ENCODE measurements at regions not wholly inside any gene's neighbourhood (a gene's known extent, or its start where the extent isn't known, plus 50 kb on each side); places are given as distances from the start of the nearest gene placed in this dataset.
"Not testable (repeated sequence)": the region's sequence is repeated elsewhere in the genome, so short reads cannot be mapped to it uniquely, and the experiment has no call there.

DNA sequence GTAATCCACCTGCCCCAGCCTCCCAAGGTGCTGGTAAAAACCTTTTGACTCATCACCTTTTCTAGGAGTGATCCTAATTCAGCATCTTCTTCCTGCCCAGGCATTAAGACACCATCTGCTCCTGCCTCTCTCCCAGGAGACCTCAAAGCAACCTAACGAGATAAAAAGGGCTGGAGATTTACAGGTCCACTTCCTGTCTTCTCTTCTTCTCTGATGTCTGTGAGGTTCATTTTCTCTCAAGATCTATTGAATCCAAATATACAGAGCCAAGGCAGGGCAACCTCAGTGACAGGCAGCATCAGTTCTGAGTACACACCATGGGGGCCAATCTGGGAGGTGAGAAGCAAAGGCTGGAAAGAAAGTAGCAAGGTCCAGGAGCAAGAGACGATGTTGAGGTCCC is 219.4 kb downstream of the SETD4 start:
- DNase-seq: no peak

DNA sequence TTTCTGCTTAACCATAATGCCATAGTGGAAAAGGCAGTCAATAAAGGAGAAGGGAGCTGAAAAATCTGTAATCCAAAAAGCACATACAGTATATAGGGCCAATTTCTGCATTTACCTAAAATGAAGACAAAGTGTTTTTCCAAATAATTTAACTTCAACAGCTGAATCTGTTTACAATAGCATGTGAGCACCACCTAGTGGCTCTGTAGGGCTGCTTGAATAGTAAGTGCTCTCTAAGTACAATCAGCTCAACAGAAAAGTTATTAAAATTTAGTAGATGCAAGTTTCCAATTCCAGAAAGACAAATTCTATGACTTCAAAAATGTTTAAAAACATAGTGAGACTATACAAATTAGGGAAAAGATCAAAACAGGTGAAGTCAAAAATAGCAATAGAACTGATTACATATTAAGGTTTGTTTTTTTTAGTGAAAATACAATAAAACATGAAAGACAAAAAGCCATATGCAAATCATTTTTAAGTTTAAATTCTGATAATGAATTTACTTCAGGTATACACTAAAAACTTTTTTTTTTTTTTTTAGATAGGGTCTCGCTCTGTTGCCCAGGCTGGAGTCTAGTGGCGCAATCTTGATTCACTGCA is 220.0 kb downstream of the SETD4 start:
- DNase-seq: peak; percentile 81

DNA sequence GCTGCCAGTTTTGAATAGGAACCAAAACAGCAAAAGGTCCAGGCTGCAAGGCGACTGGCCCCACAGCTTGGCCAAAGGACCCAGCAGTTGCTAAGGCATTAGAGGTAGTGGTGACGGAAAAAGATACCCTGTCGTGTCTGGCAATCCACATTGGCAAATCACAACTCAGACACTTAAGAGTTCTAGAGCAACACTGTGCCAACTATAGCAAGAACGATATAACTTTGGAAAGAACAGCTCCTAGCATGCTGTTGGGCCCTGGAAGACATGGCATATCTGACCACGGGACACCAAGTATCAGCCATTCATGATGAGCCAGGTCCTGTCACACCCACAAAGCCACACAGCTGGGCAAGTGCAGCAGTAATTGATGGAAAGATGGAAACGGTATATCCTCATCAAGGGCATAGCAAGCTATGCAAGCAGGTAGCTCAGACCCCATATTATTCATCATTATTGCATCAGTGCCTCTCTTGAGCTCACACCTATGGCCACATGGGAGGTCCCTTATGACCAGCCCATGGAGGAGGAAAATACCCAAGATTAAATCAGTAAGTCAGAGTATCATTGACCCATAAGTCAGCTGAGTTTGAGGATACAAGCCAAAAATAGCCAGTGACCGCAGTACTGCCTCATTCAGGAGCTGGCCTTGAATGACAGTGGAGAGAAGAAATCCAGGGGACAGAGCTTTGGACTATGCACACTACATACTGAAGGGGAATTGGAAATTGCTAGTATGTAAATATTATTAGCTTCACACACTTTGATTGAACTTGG is 221.2 kb downstream of the SETD4 start:
- peak; percentile 36 for DNase-seq

DNA sequence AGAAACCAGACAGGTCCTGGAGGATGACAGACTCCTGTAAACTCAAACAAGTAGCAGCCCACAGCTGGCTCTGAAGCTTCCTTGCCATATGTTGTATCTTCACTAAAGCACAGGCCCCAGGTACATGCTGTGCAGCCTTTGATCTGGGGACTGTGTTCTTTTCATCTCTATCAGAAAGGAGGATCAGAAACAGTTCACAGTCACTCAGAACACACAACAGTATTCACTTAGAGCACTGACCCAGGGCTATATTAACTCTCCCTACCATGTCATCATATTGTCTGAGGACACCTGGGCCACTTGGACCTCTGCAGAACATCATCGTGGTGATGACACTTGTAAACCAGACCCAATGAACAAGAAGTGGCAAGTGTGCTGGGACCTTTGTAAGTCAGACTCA is 222.0 kb downstream of the SETD4 start:
- DNase-seq: no peak

DNA sequence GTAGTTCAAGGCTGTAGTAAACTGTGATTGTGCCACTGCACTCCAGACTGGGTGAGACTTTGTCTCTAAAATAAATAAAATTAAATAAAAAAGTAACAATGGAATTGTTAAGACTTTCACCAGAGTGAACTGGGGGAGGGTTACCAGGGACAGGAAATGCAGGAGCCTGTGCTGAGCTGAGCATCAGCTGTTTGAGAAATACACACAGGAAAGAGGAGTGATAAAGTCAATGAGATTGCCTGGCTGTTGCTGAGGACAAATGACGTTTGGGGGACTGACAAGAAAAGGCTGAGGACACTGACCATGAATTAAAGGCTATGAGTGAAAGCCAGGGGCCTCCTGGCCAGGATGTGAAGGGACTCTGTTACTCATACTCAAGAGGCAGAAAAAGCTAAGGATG is 226.3 kb downstream of the SETD4 start:
- no peak for DNase-seq

DNA sequence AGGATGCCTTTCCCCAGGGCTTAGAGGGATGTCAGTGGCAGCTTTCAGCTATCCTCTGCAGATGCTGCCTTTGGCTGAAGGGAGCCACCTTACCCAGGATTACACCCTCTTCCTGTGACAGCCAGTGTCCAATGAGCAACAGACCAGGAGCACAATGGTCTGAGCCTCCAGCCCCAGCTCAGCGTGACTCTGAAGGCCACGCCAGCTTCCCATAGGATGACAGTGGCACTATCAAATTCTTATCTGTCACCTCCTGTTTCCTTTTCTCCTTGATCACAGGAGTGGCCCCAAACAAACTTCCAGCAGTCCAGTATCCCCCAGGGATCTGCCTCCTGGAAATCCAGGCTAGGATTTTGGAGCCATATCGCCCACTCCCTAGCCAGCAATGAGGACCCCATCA is 226.9 kb downstream of the SETD4 start:
- no peak for DNase-seq

DNA sequence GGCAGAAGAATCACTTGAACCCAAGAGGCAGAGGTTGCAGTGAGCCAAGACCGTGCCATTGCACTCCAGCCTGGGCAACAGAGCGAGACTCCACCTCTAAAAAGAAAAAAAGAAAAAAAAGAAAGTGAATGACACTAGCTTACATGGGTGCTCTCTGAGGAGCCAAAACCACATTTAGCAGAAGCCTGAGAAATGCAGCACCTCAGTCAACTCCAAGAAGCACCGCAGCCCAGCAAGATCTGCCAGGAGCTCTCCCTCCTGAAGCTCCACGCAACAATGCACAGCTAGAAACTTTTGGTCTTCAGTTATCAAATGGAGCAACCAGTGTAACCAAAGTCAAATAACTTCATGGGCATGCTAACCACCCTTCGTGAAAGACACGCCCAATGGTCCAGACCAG is 229.1 kb downstream of the SETD4 start:
- no peak for DNase-seq

DNA sequence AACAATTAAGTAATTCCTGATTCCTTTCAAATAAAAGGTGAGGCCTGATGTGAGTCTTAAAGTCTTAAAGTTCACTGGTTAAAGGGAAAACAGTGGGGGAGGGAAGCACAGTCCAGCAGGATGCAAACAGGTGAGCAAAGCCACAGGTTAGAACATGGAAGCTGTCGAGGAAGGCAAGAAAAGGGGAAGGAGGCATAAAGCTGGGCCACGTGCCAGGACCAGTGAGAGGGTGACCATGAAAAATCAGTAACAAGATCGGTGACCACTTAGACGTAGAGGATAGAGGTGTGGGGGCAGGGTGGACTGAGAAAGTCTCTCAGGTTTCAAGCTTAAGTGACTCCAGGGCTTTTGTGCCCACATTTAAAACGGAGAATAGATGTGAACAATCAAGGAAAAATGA is 231.3 kb downstream of the SETD4 start:
- no peak for DNase-seq

DNA sequence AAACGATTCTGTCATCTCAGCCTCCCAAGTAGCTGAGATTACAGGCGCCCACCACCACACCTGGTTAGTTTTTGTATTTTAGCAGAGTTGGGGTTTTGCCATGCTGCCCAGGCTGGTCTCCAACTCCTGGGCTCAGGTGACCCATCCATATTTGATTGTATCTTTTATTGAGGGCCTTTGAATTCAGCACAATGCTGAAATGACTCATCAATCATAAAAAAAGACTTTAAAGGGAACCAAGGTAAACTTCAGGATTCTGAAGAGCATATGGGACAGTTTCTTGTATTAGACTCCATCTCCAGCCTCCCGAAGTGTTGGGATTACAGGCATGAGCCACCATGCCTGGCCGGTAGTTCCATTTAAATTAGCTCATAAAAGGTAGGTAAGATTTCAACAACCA is 232.2 kb downstream of the SETD4 start:
- no peak for DNase-seq

DNA sequence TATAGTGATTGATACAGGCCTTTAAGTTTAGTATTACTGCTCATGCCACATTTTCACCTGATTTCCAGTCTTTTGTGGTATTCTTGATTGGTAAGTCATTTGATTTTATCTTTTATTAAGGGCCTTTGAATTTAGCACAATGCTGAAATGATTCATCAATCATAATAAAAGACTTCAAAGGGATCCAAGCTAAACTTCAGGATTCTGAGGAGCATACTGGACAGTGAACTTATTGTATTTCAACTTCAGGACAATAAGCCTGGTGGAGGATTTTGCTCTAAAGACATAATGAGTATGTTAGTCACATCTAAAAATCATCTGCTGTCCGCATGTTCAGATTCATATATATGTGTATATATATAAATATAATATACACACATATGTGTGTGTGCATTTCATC is 233.3 kb downstream of the SETD4 start:
- no peak for DNase-seq

DNA sequence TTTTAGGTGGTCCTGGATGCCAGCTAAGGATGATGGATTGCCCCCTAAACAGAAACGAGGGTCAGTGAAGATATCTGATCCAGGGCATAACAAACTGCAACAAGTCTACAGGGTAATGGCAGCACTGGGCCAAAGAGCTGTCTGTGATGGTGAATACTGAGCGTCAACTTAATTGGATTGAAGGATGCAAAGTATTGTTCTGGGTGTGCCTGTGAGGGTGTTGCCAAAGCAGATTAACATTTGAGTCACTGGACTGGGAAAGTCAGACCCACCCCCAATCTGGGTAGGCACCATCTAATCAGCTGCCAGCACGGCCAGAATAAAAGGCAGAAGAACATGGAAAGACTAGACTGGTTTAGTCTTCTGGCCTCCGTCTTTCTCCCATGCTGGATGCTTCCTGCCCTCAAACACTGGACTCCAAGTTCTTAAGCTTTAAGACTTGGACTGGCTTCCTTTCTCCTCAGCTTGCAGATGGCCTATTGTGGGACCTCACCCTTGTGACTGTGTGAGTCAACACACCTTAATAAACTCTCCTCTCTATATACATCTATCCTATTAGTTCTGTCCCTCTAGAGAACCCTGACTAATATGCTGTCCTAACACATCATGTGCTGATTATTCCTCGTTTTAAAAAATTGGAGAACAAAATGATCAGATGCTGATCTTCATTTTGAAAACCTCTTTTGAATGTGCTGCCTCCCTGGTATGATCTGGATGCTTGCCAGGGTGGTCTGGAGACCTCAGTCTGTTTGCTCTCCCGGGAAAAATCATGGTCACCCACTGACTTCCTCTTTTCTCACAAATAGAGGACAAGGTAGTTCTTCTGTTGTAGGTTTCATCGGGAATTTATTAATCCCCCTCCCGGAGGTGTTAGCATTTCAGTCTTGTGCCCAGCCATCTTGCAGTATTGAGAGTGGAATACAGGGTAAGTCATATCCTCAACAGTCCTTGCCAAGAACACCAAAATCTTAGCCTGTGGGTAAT is 234.7 kb downstream of the SETD4 start:
- no peak for DNase-seq

DNA sequence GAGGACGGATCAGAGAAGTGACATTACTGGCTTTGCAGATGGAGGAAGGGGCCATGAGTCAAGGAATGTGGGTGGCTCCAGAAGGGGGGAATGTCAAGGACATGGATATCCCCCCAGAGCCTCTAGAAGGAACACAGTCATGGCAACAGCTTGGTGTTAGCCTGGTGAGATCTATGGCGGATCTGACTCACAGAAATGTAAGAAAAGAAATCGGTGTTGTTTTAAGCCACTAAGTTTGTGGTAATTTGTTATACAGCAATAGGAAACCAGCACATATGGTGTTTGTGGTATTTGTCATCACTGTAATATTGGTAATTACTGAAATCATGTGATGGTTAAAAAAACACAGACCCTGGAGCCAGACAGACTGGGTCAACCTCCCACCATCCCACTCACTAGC is 236.2 kb downstream of the SETD4 start:
- DNase-seq: no peak

DNA sequence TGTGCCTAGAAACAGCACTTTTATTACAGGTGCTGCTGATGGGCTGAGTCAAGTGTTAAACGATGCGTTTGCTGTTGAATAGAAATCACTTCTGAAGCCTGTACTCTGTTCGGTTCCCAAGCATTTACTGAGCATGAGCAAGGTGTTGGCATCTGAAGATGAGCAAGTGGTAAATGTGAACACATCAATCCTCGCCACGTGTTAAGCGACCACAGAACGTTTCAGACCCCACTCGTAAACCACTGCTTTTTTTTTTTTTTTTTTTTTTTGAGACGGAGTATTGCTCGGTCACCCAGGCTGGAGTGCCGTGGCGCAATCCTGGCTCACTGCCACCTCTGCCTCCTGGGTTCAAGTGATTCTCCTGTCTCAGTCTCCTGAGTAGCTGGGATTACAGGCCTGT is 241.2 kb downstream of the SETD4 start:
- no peak for DNase-seq

DNA sequence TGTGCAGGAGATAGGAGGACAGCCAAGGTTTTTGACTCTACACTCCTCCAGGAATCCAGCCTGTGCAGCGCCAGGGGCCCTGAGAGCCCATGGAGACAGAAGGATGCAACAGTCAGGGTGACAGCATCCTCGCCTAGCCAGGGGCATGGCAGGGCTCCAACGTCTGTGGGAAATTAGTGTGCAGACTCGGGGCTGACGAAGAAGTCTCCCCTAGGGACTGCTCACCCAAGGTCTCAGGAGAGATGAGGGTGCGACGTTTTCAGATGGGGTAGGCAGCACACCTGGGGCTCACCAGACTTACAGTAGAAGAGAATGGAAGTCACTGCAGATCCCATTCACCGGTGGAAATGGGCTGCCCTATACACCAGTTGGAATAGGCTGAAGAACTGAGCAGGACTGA is 241.7 kb downstream of the SETD4 start:
- DNase-seq: no peak

DNA sequence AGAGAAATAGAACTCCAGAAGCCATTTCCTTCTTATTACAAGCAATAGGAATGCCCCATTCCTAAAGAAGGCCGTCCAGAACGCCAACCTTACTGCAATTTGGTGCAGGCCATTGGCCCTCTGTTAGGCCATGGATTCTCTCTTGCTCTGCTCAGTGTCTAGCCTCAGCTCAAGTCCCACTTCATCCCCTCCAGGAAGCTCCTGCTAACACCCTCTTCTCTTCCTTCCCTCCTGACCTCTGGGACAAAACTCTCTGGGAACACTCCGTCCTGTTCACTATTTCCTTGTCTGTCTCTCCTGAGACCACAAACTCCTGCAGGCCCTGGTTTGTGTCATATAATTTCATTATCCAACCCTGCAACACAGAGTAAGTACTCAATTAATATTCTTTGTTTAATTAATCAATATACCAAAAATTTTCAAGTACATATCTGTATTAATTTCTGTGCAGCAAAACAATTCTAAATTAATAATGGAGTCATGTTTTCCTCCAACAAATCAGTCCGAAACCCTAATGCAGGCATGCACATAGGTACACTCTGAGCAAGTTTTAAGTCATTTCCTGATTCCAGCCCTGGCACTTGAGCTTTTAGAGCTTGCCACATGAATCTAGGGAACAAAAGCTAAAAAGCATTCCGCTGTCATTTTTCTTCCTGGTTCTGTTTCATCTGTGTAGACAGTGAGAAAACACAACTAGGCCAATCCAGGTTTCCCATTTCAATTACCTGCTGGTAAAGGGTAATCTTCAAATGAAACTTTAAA is 245.3 kb downstream of the SETD4 start:
- DNase-seq: no peak

DNA sequence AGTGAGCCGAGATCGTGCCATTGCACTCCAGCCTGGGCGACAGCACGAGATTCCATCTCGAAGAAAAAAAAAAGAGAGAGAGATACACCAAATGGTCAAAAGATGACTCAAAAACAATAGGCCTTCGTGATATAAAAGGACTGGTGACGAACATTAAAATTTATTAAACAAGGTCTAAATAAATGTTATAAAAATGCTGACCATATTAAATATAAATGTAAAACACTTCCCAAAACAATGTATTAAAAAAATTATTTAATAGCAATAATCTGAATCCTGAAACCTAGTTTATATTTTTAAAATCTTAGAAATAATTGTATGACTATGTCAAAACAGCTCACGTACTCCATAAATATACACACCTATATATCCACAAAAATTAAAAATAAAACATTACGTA is 247.6 kb downstream of the SETD4 start:
- no peak for DNase-seq

DNA sequence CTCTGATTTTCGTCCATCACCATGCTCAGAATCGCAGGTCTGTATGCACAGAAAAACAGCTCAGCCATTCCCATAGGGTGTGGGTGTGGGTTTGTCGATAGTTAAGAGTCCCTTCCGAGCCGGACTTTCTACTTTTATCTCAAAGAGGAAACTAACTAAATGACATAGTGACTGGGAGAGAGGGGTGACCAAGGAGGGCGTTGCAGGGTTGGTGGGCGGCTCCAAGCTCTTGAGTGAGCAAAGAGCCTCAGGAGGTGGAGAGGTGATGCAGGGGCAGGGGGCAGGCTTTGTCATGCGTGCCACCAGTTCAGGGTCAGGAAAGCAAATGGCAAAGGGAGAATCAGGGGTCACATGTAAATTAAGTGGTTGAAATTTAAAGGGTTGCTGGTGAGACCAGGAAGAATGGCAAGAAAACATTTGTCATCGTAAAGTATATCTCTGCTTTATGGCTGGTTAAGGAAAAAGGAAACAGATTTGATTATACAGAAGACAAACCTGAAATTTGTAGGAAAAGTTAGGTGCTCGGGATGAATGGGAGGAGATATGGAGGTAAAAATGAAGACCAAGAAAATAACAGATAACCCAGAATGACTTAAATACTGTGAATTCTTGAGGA is 249.0 kb downstream of the SETD4 start:
- no peak for DNase-seq

DNA sequence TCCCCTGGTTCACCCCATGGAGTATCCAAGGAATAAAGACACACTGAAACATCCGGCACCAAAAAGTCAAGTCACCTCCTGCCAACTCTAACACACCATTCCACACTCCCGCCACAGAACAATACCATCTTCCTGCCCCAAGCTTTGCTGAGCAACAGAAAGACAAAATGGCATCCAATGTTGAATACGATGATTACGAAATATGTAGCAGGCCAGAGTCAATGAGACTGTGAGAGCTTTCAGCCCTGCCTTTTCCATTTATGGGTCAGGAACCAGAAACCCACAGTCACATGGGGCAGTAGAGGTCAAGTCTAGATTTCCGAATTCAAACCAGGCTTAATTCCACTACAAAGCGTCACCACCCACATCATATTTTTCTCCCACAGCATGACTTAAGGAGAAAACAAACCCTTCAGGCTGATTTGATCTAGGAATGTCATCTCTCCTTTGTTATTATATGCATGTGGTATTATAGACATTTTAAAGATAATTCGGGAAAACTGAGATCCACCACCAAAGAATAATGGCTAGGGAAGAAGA is 249.8 kb downstream of the SETD4 start:
- DNase-seq: no peak

DNA sequence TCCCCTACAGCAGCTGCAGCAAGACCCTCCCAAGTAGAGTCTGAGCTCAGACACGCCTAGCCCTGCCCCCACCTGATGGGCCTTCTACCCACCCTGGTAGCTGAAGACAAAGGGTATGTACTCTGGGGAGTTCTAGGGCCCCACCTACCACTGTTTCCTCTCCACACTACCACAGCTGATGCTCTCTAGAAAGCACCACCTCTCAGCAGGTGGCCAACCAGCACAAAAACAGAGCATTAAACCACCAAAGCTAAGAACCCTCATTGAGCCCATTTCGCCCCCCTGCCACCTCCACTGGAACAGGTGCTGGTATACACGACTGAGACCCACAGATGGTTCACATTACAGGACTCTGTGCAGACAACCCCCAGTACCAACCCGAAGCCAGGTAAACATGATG is 258.9 kb downstream of the SETD4 start:
- DNase-seq: no peak

DNA sequence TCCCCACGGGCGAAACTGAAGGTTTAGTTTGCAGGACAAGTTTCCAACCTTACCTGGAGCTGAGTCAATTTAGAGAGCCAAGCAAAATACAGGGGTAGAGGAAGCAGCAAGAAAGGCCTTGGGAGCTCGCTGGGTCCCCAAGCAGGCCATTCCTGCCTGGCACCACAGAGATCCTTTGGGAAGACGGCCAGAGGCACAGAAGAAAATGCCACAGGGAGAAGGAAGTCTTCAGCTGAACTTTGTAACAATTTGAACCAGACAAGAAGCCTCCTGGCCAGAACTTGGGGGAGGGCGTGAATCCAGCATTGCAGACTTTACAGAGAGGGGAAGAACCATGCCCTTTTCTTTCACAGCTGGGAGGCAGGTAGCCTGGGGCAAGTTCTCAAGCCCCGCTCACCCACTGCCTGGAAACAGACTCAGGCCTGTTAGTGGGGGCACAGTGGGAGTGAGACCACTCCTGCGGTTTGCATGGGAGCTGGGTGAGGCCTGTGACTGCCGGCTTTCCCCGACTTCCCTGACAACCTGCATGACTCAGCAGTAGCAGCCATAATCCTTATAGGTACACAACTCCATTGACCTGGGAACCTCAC is 259.4 kb downstream of the SETD4 start:
- DNase-seq: not testable (repeated sequence)

DNA sequence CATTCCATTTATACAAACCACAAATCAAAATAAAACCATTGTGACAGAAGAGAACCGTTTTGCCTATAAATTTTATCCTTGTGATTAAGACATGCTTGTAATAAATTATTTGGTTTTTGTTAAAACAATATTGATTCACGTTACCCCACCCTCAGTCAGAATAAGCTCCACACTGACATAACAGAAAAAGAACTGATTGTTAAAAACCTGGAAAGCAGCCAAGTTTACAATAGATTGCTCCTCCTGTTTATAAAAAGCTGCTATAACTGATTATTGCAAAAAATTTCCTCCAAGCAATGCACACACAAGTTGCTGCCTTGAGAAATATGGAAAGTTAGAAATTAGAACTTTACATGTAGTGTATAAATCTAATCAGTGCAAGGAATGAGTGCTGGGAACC is 263.5 kb downstream of the SETD4 start:
- no peak for DNase-seq

DNA sequence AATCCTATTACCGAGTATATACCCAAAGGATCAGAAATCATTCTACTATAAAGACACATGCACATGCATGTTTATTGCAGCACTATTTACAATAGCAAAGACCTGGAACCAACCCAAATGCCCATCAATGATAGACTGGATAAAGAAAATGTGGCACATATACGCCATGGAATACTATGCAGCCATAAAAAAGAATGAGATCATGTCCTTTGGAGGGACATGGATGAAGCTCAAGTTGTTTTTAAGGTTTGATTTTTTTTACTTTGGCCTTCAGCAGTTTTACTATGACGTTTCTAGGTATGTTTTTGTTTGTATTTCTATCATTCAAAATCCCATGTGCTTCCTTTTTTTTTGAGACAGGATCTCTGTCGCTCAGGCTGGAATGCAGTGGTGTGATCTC is 265.8 kb downstream of the SETD4 start:
- not testable (repeated sequence) for DNase-seq

All from inflammatory macrophage treated with lipopolysaccharide for 4 hours (primary cell).